PFSK-1 (cell line): ENCODE measurements at regions not wholly inside any gene's neighbourhood (a gene's known extent, or its start where the extent isn't known, plus 50 kb on each side); places are given as distances from the start of the nearest gene placed in this dataset.

ENCODE experiments used
- FOXP2 ChIP-seq: optimal IDR thresholded peaks from 2 replicates; pipeline ENCODE3; 2011; ENCODE audit warnings: borderline replicate concordance, control low read depth, inconsistent platforms; ENCODE audit not compliant: insufficient read depth; ENCODE audit errors: extremely low read length, extremely low read depth
- POLR2AphosphoS5 ChIP-seq: IDR thresholded peaks from 2 replicates; pipeline ENCODE4 v1.6.1; 2012; ENCODE audit warnings: low read depth, mild to moderate bottlenecking, control low read depth, low read length, moderate library complexity
- SIN3A ChIP-seq: IDR thresholded peaks from 2 replicates; pipeline ENCODE4 v1.6.1; 2012; ENCODE audit warnings: mild to moderate bottlenecking, low read length, moderate library complexity, borderline replicate concordance; ENCODE audit not compliant: insufficient read depth
- TAF1 ChIP-seq: IDR thresholded peaks from 2 replicates; pipeline ENCODE4 v1.6.1; 2012; ENCODE audit warnings: low read length, control low read depth, borderline replicate concordance; ENCODE audit not compliant: insufficient read depth
- TF ChIP-seq, protein P1 (sequence below), 2 experiments: IDR thresholded peaks; 2 replicates each; pipeline versions ENCODE4 v1.6.1 to v1.8.0; 2011 to 2012; ENCODE audit warnings: low read depth in 2 of 2, low read length in 2 of 2, control low read depth in 1 of 2, inconsistent platforms in 1 of 2, mild to moderate bottlenecking in 1 of 2, moderate library complexity in 1 of 2; ENCODE audit not compliant: insufficient read depth in 1 of 2

DNA sequence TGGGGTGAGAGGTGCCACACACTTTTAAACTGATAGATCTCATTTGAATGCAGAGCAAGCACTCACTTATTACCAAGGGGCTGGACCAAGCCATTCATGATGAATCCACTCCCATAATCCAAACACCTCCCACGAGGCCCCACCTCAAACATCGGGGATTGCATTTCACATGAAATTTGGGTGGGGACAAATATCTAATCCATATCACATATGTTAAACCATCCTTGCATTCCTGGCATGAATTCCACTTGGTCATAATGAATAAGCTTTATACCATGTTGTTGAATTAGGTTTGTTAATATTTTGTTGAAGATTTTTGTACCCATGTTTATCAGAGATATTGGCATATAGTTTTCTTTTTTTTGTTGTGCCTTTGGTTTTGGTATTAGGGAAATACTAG, 1198.7 kb upstream of the ATXN8OS start:
- TF ChIP-seq, protein P1, sequence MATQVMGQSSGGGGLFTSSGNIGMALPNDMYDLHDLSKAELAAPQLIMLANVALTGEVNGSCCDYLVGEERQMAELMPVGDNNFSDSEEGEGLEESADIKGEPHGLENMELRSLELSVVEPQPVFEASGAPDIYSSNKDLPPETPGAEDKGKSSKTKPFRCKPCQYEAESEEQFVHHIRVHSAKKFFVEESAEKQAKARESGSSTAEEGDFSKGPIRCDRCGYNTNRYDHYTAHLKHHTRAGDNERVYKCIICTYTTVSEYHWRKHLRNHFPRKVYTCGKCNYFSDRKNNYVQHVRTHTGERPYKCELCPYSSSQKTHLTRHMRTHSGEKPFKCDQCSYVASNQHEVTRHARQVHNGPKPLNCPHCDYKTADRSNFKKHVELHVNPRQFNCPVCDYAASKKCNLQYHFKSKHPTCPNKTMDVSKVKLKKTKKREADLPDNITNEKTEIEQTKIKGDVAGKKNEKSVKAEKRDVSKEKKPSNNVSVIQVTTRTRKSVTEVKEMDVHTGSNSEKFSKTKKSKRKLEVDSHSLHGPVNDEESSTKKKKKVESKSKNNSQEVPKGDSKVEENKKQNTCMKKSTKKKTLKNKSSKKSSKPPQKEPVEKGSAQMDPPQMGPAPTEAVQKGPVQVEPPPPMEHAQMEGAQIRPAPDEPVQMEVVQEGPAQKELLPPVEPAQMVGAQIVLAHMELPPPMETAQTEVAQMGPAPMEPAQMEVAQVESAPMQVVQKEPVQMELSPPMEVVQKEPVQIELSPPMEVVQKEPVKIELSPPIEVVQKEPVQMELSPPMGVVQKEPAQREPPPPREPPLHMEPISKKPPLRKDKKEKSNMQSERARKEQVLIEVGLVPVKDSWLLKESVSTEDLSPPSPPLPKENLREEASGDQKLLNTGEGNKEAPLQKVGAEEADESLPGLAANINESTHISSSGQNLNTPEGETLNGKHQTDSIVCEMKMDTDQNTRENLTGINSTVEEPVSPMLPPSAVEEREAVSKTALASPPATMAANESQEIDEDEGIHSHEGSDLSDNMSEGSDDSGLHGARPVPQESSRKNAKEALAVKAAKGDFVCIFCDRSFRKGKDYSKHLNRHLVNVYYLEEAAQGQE (IDR thresholded peaks at IDR 0.05; ENCODE audit: insufficient read depth in 1 of 2, low read depth in 2 of 2, low read length in 2 of 2) = no peak
- TF ChIP-seq FOXP2 (no peak), TAF1 (no peak), SIN3A (no peak), POLR2AphosphoS5 (no peak)

DNA sequence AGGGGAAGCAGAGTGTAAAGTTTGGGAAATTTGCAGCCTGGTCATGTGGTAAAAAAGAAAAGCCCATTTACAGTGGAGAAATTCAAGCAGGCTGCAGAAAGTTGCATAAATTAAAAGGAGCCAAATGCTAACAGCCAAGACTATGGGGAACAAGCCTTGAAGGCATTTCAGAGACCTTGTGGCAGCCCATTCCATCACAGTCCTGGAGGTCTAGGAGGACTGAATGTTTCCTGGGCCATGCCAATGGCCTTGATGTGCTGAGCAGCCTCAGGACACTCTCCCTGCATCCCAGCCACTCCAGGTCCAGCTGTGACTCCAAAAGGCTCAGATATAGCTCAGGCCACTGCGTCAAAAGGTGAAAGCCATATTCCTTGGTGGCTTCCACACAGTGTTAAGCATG, 1202.4 kb upstream of the ATXN8OS start:
- TF ChIP-seq, protein P1 (IDR thresholded peaks at IDR 0.05; ENCODE audit: insufficient read depth in 1 of 2, low read depth in 2 of 2, low read length in 2 of 2) = no peak
- no peak for TF ChIP-seq SIN3A
- no peak for TF ChIP-seq FOXP2
- TF ChIP-seq POLR2AphosphoS5 = no peak
- no peak for TF ChIP-seq TAF1

DNA sequence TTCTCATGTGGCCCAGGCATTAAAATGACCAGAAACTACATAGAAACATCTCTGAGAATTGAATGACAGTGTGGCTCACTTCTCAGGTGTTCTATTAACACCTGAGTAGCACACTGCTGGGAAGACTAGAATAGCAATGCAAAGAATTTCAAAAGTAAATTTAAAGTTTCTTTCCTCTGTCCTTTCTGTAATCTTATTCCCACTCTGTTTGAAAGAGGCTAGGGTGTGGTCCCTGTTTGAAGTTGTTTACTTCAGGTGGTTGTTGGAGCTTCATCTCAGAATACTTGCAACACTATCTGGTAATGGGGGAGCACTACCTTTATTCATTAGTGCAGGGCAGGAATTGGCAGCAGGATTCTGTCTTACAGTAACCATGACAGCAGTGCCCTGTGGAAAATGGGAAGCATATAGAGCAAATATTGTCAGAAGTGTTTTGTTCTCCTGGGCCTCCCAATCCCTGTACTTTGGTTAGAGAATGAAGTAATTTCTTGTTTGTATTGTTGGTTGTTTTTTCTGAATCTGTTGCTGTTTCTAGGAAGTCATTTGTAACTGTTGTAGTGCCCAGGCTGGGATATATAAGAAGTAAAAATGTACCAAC, 1210.2 kb upstream of the ATXN8OS start:
- no peak for TF ChIP-seq FOXP2
- TF ChIP-seq, protein P1 (IDR thresholded peaks at IDR 0.05; ENCODE audit: insufficient read depth in 1 of 2, low read depth in 2 of 2, low read length in 2 of 2) = no peak
- TF ChIP-seq TAF1 = no peak
- no peak for TF ChIP-seq POLR2AphosphoS5
- no peak for TF ChIP-seq SIN3A

DNA sequence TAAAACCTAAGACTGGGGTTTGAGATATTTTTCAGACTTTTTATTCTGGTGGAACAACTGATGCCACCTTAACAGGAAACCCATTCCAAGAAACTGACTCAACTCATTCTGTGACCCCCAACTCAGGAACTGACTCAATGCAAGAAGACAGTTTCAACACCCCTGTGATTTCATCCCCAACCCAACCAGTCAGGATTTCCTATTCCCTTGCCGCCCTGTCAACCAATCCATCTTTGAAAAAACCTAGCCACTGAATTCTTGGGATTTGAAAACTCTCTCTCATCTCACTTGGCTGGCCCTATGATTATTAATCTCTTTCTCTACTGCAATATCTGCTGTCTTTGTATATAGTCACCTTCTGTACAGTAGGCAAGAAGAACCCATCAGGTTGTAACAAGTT, 1211.9 kb upstream of the ATXN8OS start:
- TF ChIP-seq, protein P1 (IDR thresholded peaks at IDR 0.05; ENCODE audit: insufficient read depth in 1 of 2, low read depth in 2 of 2, low read length in 2 of 2) = no peak
- TF ChIP-seq POLR2AphosphoS5 (no peak), FOXP2 (no peak), TAF1 (no peak), SIN3A (no peak)

DNA sequence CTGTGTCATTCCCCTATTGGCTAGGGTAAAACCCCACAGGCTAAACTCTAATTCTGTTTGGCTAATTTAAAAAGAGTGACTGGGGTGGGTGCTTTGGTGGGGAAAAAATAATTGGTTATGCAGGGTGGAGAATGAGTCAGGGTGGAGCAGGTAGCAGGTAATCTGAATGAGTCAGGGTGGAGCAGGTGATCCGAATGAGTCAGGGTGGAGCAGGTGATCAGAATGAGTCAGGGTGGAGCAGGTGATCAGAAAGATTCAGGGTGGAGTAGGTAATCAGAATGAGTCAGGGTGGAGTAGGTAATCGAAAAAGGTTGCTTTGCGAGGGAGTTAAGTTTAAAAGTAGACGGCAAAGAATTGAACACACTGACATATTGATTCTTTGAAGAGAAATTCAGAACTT, 1218.8 kb upstream of the ATXN8OS start:
- TF ChIP-seq POLR2AphosphoS5 (no peak), FOXP2 (no peak), TAF1 (no peak), SIN3A (no peak)
- TF ChIP-seq, protein P1 (IDR thresholded peaks at IDR 0.05; ENCODE audit: insufficient read depth in 1 of 2, low read depth in 2 of 2, low read length in 2 of 2) = no peak
